ENCODE measurements at regions not wholly inside any gene's neighbourhood (a gene's known extent, or its start where the extent isn't known, plus 50 kb on each side); places are given as distances from the start of the nearest gene placed in this dataset.
"Not testable (repeated sequence)": the region's sequence is repeated elsewhere in the genome, so short reads cannot be mapped to it uniquely, and the experiment has no call there.

GRCh38 chr3:153443961-153444360 lies 281.9 kb downstream of the RAP2B start:
- peak in 1 of 2 donors; percentile 11 for DNase-seq

DNA sequence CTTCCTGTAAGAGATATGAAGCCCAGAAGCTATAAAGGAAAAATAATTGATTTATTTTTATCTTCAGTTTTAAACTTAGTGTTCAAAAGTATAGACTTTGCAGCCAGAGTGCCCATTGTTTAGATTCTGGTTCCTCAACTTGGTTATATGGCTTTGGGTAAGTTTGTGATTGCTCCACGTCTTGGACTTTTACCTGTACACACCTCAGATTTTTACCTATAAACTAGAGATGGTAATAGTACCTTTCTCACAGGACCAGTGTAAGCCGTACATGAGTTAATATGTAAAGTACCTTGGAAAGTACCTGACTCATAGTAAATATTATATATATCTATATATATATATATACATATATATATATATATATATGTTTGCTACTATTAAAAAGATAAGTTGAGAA lies 283.8 kb downstream of the RAP2B start:
- DNase-seq, result no peak

DNA sequence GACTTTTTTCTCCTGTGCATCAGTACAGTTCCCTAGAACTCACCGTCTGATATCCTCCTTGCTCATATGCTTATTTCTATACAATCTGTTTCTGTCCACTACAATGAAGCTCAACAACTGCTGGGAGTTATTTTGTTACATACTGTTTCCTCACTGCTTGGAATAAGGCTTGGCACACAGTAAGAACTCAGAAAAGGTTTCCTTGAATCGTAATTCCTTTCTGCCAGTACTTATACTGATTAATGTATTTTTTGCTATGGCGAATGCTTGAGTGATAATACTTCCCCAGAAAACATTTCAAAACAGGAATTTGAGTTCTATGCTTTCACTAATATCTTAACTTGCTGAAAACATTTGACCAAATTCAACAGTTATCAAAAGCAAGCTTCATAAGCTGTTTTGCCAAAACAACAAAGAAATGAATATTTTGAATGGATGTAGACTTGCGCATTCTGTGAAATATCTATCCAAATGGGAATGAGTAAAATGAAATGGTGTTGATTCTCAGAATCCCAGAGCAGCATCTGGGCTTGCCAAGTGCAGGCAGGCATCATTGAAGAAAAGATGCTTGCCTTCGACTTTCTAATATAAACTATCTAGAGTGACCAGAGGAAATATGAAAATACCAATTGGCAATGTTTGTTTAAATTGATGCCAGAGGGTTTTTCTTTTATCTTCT lies 286.3 kb downstream of the RAP2B start:
- DNase-seq, result no peak

DNA sequence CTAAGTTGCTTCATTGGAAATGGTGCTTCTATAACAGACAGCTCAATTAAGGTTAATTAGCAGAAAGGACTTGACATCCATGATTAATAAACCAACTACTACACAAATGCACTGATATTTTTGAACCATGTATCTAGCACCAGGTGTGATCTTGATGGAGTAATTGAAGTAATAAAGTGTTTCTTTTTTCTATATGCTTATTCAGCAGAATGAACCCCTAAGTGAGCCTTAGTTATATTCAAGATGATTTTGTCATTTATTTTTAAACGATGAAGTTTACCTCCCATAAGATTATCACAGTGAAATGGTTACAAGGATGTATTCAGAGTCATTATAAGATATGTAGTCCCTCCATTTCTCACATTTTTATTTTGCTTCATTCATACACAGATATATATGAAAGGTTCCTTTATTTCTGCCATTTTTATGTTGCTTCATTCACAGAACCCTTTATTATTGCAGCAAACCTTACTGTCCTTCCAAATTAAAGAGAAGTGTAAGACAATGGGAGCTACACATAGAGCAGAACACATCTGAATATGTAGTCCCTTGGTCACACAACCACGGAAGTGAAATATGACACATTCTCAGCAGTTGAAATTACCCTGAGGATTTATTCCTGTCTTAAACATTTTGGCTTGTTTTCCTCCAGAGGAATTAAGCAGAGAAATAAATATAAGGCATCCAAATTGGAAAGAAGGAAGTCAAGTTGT lies 295.0 kb downstream of the RAP2B start:
- no peak for DNase-seq

GRCh38 chr3:153458881-153459280 lies 296.9 kb downstream of the RAP2B start:
- DNase-seq, result no peak

DNA sequence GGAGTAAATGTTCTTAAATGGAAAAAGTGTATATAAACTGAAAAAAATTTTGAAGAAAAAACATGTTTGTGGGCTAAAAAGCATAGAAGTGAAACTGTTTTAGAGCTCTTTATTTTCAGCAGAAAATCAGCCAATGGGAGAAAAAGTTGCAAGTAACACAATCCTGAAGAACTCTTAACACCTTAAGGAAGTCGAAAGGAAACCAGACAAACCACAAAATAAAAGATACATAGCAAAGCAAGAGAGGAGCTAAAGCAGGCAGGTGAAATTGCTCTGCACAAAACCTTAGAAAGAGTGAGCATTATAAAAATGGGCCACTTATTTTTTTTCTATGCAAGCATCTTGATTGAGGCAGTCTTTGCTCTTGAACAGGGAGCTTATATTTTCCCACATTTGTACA lies 300.5 kb downstream of the RAP2B start:
- no peak for DNase-seq

DNA sequence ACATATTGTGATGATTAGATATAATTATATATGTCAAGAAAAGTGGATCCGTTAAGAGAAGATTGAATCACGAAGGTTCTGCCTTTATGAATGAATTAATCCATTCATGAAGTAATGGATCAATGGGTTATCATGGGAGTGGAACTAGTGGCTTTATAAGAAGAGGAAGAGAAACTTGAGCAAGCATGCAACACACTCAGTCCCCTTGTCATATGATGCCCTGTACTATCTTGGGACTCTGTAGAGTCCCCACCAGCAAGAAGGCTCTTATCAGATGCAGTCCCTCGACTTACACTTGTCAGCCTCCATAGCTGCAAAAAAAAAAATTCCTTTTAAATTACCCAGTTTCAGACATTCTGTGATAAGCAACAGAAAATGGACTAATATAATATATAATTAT lies 301.9 kb downstream of the RAP2B start:
- peak; percentile 27 to 59 for DNase-seq

GRCh38 chr3:153469162-153469561 lies 307.1 kb downstream of the RAP2B start:
- DNase-seq, result peak; percentile 7 to 36

DNA sequence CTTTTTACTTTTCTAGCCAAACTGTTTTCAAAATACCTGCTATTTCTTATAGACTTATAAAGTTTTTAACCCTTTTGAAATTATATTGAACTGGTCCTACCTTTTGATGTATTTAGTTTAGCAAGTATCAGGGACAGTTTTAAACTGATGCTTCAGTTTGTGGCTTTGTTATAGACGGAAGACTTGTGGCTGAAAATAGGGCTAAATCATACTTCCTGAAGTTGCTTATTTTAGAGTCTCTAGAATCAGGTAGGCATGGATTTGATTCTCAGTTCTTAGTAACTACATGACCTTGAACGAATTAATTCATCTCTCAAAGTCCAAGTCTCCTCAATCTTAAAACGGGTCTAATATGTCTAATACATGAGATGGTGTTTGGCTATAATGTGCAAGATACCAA lies 322.8 kb downstream of the RAP2B start:
- DNase-seq, result no peak

DNA sequence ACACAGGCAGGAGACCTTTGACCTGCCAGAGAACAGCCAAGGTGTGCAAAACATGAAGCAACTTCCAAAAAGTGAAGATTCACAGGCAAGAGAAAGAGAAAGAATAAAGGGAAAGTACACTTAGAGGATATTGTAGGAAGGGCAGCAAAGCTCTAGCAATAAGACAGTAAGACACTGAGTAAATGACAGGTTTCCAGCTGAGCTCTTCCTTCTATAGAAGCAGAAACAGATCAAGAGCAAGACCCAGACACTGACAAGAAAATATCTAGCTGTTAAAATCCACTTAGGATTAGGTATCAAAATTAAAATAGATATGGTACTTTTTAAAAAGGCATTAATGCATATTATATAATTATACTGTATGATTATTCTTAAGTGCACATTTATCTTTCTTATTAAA lies 333.4 kb downstream of the RAP2B start:
- no peak for DNase-seq

GRCh38 chr3:153502682-153503081 lies 340.7 kb downstream of the RAP2B start:
- no peak for DNase-seq

DNA sequence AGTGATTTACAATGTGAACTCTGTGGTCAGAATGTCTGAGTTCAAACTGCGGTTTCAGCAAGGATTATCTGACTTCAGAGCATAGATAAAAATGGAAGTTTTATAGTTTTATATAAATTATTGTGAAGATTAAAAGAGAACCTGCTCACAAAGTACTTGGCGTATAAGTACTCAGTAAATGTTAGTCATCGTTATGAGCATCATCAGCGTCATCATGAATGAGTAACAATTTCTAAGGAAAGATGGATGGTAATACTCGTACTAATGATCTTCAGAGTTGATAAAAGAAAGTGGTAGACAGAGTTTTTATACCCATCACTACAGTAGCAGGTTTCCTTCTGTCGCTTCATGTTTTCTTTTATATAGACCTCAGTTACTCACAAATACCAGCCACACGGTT lies 341.8 kb downstream of the RAP2B start:
- DNase-seq, result no peak

DNA sequence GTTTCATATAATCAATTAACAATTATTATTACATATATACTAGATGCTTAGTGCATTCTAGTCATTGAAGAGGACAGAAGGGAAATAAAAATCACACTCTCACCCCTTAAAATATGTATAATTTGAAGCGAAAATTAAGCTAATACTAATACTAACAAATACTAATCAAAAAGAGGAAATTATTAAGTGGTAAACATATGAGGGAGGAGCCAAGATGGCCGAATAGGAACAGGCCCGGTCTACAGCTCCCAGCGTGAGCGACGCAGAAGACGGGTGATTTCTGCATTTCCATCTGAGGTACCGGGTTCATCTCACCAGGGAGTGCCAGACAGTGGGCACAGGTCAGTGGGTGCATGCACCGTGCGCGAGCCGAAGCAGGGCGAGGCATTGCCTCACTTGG lies 344.2 kb downstream of the RAP2B start:
- DNase-seq, result not testable (repeated sequence)

- DNase-seq, result not testable (repeated sequence)
Observed at GRCh38 chr3:153506686-153507085, 344.7 kb downstream of the RAP2B start.

- DNase-seq, result peak; percentile 1 to 17
Observed at GRCh38 chr3:153513236-153513635, 351.2 kb downstream of the RAP2B start.

GRCh38 chr3:153528473-153528872 lies 366.4 kb downstream of the RAP2B start:
- DNase-seq, result no peak

DNA sequence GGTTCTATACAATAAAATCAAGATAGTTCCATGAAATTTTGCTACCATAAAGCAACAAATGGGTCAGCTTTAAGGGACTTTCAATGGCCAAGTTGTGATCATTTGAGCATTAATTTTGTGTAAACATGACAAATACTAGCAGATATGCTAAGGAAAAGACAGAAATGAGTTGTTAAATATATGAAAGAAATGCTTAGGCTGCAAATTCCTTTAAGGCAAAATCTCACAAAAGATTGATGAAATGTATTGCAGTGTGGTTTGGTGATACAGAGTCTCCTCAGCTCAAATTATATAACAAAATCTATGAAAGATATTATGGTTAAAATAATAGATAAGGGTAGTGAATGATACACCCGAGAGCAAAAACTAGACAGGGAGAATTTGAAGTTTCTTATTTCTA lies 377.2 kb downstream of the RAP2B start:
- DNase-seq, result no peak

- no peak for DNase-seq
Observed at GRCh38 chr3:153545471-153545870, 383.4 kb downstream of the RAP2B start.

- DNase-seq, result no peak
Observed at GRCh38 chr3:153547970-153548369, 385.9 kb downstream of the RAP2B start.

GRCh38 chr3:153549686-153550085 lies 387.7 kb downstream of the RAP2B start:
- DNase-seq, result not testable (repeated sequence)

- DNase-seq, result no peak
Observed at GRCh38 chr3:153551536-153552285, 389.7 kb downstream of the RAP2B start.

DNA sequence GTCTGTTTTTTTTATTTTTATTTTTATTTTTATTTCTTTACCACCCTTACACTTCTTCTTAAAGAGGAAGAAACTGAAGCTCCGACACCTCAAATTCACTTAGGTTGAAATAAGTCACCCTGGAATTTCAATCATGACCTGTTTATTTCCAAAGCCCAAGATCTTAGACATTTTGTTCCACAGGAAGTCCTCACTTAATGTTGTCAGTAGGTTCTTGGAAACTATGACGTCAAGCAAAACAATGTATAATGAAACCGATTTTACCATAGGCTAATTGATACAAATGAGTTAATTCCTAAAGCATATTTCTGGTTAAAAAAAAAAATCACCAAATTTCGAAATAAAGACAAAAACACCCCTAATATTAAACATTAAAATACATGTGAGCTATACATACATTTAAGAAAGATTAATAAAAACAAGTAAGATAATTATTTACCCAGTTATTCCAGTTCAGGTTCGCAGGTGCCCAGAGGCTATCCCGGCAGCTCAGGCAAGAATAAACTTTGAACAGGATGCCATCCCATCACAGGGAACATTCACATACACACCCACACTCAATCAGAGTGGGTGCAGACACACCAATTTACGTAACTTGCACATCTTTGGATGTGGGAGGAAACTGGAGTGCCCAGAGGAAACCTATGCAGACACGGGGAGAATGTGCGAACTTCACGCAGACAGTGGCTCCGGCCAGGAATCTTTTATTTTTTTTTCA lies 391.0 kb downstream of the RAP2B start:
- DNase-seq, result no peak

DNA sequence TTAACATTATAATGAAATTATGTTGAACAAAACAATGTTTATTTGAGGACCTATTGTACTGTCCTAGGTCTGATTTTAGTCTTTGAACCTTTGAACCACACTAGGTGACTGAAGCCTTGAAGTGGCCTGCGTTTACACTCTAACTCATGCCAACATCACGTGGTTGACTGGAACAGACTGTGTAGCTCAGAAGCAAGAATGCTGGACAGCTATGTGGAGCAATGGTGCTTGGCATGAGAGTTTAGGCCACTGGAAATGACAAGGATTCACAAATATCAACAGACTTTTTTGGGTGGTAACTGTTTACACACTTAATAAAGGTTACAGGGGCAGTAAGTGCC lies 391.5 kb downstream of the RAP2B start:
- no peak for DNase-seq

Measured in inflammatory macrophage treated with lipopolysaccharide for 1 hour (primary cell).